DMS 273 (cell line): ENCODE measurements at regions not wholly inside any gene's neighbourhood (a gene's known extent, or its start where the extent isn't known, plus 50 kb on each side); places are given as distances from the start of the nearest gene placed in this dataset.
A peak's percentile ranks its signal among the peaks of the same experiment; 100 is the strongest.

Experiments used
- DNase-seq: peaks from one replicate; lab custom pipeline; 2025; ENCODE audit not compliant: unreplicated experiment; lab: John Stamatoyannopoulos, UW

- DNase-seq: no peak
Observed at GRCh38 chr2:40914666-40915065, 462.8 kb upstream of the SLC8A1 start.

DNA sequence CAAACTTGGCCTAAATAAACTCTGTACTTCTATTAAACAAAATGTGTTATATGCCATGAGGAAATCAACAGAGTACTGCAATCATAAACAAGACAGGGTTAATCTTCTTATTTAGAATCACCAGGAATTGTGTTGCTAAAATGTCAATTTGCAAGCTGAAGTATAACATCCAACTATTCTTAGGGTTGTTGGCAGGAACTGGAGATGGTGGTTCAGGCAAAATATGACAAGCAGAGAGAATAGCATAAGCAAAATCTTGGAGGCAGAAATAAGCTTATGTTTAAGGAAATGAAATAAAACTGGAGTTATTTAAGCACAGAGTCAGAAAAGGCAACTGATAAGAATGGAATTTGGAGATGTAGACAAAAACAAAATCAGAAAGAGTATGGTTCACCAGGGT, 463.8 kb upstream of the SLC8A1 start:
- no peak for DNase-seq

DNA sequence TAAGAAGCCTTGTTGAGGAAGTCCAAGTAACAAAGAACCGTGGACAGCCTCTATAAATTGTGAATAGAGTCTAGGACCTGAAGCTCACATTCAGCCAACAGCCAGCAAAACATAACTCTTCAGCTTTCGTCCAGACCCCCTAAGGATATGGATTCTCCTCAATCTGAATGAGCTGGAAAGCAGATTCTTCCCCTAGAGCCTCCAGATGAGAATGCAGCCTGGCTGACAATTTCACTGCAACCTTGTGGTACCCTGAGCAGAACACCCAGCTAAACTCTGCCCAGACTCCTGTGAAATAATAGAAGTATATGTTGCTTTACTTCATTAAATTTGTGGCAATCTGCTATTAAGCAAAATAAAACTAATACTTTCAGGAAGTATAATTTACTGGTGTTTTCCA, 483.5 kb upstream of the SLC8A1 start:
- DNase-seq: no peak

DNA sequence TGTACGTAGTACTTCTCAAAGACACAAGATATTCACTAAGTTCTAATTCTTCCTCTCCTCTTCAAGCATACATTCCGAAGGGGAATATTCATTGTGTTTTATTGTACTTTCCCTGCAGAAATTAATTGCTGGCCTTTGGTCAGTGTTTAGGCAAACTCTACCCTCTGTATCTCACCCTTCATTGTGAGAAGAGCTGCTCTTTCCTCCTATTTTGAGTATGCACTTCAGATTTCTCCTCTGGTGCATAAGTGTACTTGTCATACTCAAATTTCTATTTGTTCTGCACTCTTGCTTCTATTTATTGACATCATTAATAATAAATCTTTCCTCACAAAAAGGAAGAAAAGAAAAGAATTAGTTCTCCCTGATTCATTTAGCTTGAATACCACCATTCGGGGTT, 485.4 kb upstream of the SLC8A1 start:
- DNase-seq: no peak

GRCh38 chr2:40953341-40953740, 501.5 kb upstream of the SLC8A1 start:
- no peak for DNase-seq

DNA sequence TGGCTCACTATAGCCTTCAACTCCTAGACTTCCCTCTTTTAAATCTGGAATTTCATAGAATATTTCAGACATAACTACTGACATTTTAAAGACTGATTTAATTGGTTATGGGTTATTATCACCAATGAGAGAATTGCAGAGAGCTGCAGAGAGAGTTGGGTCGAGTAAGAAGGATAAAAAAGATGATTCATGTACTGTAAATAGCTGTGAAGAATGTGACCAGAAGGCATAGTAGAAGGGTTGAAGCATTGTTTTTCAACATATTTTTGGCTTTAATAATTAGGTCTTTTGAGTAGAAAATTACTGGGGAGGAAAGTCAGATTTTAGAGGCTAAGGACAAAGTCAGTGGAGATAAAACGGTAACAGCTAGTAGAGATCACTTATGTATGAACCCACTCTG, 503.2 kb upstream of the SLC8A1 start:
- no peak for DNase-seq

- DNase-seq: no peak
Observed at GRCh38 chr2:40955635-40956034, 503.7 kb upstream of the SLC8A1 start.

- DNase-seq: no peak
Observed at GRCh38 chr2:40957508-40957907, 505.6 kb upstream of the SLC8A1 start.

DNA sequence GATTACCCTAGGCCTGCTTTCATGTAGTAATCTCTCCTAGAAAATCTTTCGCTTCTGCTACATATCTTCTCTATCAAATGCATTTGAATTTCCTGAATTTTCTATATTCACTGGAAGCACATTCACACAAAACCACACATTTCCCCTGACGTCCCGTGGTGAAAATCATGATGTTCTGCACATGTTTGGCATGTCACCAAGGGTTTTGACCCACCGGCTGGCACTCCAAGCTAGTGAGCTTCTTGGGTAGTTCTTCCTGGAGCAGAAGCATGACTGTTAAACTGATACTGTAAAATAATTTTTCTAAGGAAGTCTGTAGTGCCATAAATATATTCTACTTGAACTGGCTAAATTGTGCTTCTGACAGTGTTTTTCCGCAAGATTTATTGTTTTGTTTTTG, 510.1 kb upstream of the SLC8A1 start:
- DNase-seq: no peak

GRCh38 chr2:40964509-40965250, 512.8 kb upstream of the SLC8A1 start:
- DNase-seq: no peak

DNA sequence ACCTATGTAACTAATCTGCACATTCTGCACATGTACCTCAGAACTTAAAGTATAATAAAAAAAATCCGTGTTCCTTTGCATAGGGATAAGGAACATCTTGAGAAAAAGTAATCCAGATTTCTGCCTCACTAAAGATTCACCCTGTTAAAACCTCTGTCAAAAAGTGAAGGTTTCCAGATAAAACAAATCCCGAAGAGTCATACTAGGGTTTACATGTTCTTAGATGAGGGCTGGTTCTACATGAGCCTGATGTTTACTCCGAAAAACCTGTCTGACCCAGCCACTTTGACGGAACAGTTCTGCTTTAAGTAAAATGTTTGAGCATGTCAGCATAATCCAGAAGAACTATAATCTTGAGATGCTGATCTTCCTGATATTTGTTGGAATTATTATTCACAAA, 515.6 kb upstream of the SLC8A1 start:
- no peak for DNase-seq

DNA sequence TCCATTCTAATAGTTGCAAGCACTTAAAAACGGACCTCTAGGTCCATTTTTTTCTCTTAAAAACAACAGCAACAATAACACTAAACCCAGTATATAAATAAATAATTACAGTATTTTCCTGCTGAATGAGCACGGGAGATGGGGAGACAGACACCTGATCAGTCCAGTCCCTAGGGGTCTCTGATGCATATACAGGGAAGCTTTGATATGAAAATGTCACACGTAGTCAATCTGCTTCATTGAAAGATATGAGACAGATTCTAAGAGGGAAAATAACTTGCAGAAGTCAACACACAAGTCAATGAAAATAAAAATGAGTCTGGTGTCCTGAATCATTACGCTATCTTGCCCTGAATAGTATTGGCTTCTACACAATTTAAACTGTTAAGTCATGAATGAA, 523.3 kb upstream of the SLC8A1 start:
- no peak for DNase-seq

- no peak for DNase-seq
Observed at GRCh38 chr2:40997362-40997761, 545.5 kb upstream of the SLC8A1 start.

- no peak for DNase-seq
Observed at GRCh38 chr2:41000374-41000773, 548.5 kb upstream of the SLC8A1 start.

DNA sequence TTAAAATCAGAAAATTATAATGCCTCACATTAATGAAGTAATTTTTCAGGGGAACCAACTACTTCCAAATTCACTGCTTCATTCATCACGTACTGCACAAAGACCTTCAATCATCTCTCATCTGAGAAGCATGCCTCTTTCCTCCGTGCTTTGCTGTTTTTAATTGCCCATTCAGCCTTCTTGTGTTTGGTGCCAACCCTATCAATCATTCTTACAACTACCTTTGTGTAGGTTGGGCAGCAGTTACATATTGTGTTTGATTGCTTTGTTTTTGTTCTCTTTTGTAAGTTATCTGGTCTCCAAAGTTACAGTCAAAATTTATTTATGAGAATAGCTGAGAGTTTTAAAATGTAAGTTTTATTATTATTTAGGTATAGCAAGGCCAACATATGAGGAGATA, 549.0 kb upstream of the SLC8A1 start:
- DNase-seq: no peak

GRCh38 chr2:41004700-41005099, 552.8 kb upstream of the SLC8A1 start:
- DNase-seq: no peak

- DNase-seq: no peak
Observed at GRCh38 chr2:41020358-41020757, 568.5 kb upstream of the SLC8A1 start.

GRCh38 chr2:41024816-41025215, 572.9 kb upstream of the SLC8A1 start:
- DNase-seq: peak; percentile 37

DNA sequence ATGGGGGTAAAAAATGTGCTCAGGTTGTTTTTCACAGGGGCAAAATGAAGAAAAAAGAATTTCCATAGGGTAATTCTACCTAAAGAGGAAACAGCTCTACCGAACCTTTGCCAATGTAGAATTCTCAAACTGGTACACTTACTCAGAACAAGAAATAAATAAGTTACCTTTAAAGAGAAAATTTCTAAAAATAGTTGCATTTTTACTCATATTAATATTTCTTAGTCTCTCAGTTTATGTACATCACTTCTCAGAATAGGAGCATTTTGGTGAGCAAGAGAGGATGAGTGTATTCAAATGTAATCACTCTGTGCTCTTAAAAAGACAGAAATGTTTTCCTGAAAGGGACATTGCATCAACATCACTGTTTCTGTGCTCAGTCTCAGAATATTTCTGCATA, 574.7 kb upstream of the SLC8A1 start:
- DNase-seq: no peak

GRCh38 chr2:41027095-41027494, 575.2 kb upstream of the SLC8A1 start:
- DNase-seq: no peak

DNA sequence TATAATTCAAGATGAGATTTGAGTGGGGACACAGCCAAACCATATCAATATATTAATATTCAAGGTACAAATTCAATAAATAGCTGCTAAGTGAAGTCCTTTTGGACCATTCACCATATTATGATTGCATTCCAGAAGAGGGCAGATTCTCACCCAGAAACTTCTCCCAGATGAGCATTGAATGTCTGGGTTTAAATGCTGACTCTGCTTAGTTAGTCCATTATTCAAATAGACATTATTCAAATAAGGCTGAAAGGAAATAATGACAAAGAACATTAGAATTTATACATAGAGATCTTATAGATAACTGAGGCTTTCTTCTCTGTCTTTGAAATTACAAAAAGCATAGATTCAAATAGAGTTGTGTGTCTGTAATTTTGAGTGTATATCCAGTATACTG, 579.4 kb upstream of the SLC8A1 start:
- no peak for DNase-seq

DNA sequence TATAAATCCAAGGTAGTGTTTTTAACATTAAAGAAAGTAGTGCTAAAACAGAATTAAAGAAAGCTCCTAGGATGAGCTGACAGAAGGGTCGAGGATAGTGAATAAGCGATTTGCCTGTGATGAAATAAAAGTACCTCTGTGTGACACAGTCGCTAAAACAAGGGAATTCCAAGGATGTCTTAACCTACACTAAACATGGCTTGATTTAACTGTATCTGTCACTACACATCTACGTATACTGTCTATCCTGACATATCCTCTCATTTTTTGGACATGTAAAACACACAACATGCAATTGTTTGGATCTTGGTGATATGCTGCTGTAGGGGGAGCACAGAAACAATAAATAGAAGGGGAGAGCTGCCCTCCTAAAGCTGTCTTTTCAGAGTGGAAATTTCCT, 580.8 kb upstream of the SLC8A1 start:
- DNase-seq: no peak

DNA sequence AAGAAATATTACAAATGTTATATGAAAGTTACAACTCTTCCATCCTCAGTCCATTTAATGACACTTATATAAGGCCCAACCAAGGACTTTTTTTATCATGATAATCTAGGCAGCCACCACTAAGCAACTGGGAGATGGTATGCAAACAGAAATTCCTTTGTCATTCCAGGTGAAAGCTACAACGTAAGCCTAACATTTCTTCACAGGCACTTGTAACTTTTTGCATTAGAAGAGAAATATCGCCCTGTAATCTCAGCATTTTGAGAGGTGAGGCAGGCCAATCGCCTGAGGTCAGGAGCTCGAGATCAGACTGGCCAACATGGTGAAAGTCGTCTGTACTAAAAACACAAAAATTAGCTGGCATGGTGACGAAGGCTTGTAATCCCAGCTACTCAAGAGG, 581.2 kb upstream of the SLC8A1 start:
- no peak for DNase-seq
